HCT116 (cell line): ENCODE measurements at regions not wholly inside any gene's neighbourhood (a gene's known extent, or its start where the extent isn't known, plus 50 kb on each side); places are given as distances from the start of the nearest gene placed in this dataset.

ENCODE experiments used
- ATAC-seq: fragments of 200-7000 bp; cut with Tn5 transposase; 2 replicates; pipeline ENCODE4 v1.9.1; 2020; ENCODE audit warnings: mild to moderate bottlenecking, moderate library complexity
- BruUV-seq: library from RNA; stranded (reverse); fragments of 400-500 nt; replicated peaks from 2 replicates; lab custom pipeline; 2021; lab: Mats Ljungman, UMichigan
- CTCF ChIA-PET: fragments of 300-600 bp; sonication (Branson Sonifier 250); formaldehyde crosslinking; loops from one replicate; lab custom pipeline; 2021; ENCODE audit warnings: antibody characterized with exemption; lab: Charles Lee
- POLR2A ChIA-PET: fragments of 300-600, 350-600 bp; sonication (Branson Sonifier 250); formaldehyde crosslinking; loops from one replicate; lab custom pipeline; 2021; ENCODE audit warnings: antibody characterized with exemption; lab: Charles Lee
- RAD21 ChIA-PET, 2 experiments: fragments of 300-600 bp; sonication (Branson Sonifier 250); formaldehyde crosslinking; loops; one replicate each; lab custom pipeline; 2023; ENCODE audit warnings: low total read pairs in 2 of 2; ENCODE audit not compliant: uncharacterized antibody in 2 of 2, unreplicated experiment in 2 of 2, low non-redundant PET in 1 of 2; lab: Charles Lee
- DNase-seq: peaks from one replicate; pipeline ENCODE4 v3.0.0-alpha.2; 2010; ENCODE audit warnings: low read depth, low spot score
- H2AFZ ChIP-seq: fragments of 200-600 bp; shearing (Covaris generic), sonication (generic); 2 replicates; pipeline ENCODE4 v1.6.1; 2017; ENCODE audit warnings: low read depth, mixed run types, mixed read lengths, antibody characterized with exemption, low read length; ENCODE audit not compliant: poor library complexity, severe bottlenecking
- H3K27ac ChIP-seq: 2 replicates; pipeline ENCODE4 v1.5.1; 2012; ENCODE audit warnings: low read depth, low read length
- H3K27me3 ChIP-seq: fragments of 200-600 bp; sonication (generic); 2 replicates; pipeline ENCODE4 v1.6.1; 2016; ENCODE audit warnings: mixed run types, low read length, mixed read lengths; ENCODE audit not compliant: insufficient read depth
- H3K36me3 ChIP-seq, 2 experiments: fragments of 200-500 bp in 1 of 2; fragments of 200-600 bp in 1 of 2; sonication (Bioruptor generic) in 1 of 2; sonication (generic) in 1 of 2; 2 replicates each; pipeline versions ENCODE4 v1.5.1 to v1.6.1; 2014 to 2016; ENCODE audit warnings: low read length in 2 of 2, inconsistent platforms in 1 of 2, mixed read lengths in 1 of 2, mixed run types in 1 of 2; ENCODE audit not compliant: insufficient read depth in 2 of 2, control insufficient read depth in 1 of 2
- H3K4me1 ChIP-seq, 2 experiments: fragments of 200-600 bp in 1 of 2; sonication (generic) in 1 of 2; 2 replicates each; pipeline versions ENCODE4 v1.5.1 to v1.6.1; 2012 to 2017; ENCODE audit warnings: low read length in 2 of 2, inconsistent platforms in 1 of 2, mild to moderate bottlenecking in 1 of 2, mixed read lengths in 1 of 2, mixed run types in 1 of 2, moderate library complexity in 1 of 2; ENCODE audit not compliant: insufficient read depth in 2 of 2, control insufficient read depth in 1 of 2
- H3K4me2 ChIP-seq: fragments of 200-600 bp; sonication (generic); 2 replicates; pipeline ENCODE4 v1.6.1; 2017; ENCODE audit warnings: mixed run types, low read length, mixed read lengths
- H3K4me3 ChIP-seq, 2 experiments: fragments of 200-600 bp in 1 of 2; sonication (generic) in 1 of 2; replicated peaks in 1 of 2; 2 replicates each; pipeline ENCODE4 v1.5.1; 2011 to 2016; ENCODE audit warnings: low read length in 2 of 2, control low read depth in 1 of 2, low read depth in 1 of 2, mild to moderate bottlenecking in 1 of 2, mixed read lengths in 1 of 2, mixed run types in 1 of 2
- H3K79me2 ChIP-seq: fragments of 200-600 bp; sonication (generic); 2 replicates; pipeline ENCODE4 v1.6.1; 2017; ENCODE audit warnings: mild to moderate bottlenecking, mixed run types, low read length, moderate library complexity, mixed read lengths; ENCODE audit not compliant: insufficient read depth
- H3K9ac ChIP-seq: fragments of 200-600 bp; sonication (generic); 2 replicates; pipeline ENCODE4 v1.6.1; 2016; ENCODE audit warnings: low read length, mixed read lengths
- H3K9me2 ChIP-seq: fragments of 200-600 bp; sonication (generic), shearing (Covaris generic); 2 replicates; pipeline ENCODE4 v1.6.1; 2017; ENCODE audit warnings: mixed run types, mild to moderate bottlenecking, moderate library complexity; ENCODE audit not compliant: insufficient read depth
- H3K9me3 ChIP-seq, 2 experiments: fragments of 200-500 bp in 1 of 2; fragments of 200-600 bp in 1 of 2; sonication (Bioruptor generic) in 1 of 2; sonication (generic) in 1 of 2; 2 replicates each; pipeline ENCODE4 v1.6.1; 2014 to 2017; ENCODE audit warnings: low read length in 2 of 2, mixed read lengths in 2 of 2, inconsistent platforms in 1 of 2, low read depth in 1 of 2, mild to moderate bottlenecking in 1 of 2, mixed run types in 1 of 2, moderate library complexity in 1 of 2; ENCODE audit not compliant: control insufficient read depth in 1 of 2, insufficient read depth in 1 of 2
- H4K20me1 ChIP-seq: fragments of 200-600 bp; sonication (generic), shearing (Covaris generic); 2 replicates; pipeline ENCODE4 v1.6.1; 2017; ENCODE audit warnings: mixed run types, mild to moderate bottlenecking, moderate library complexity; ENCODE audit not compliant: insufficient read depth
- ATF3 ChIP-seq: IDR thresholded peaks from 2 replicates; pipeline ENCODE4 v1.6.1; 2012
- CEBPB ChIP-seq: IDR thresholded peaks from 2 replicates; pipeline ENCODE4 v1.6.1; 2012; ENCODE audit warnings: low read depth
- EZH2 ChIP-seq: fragments of 200-600 bp; sonication (generic); IDR thresholded peaks from 2 replicates; pipeline ENCODE4 v1.6.1; 2017; ENCODE audit warnings: antibody characterized with exemption, mixed run types
- EZH2phosphoT487 ChIP-seq: fragments of 200-600 bp; IDR thresholded peaks from 2 replicates; pipeline ENCODE4 v1.6.1; 2018; ENCODE audit warnings: antibody characterized with exemption, borderline replicate concordance
- FOSL1 ChIP-seq: IDR thresholded peaks from 2 replicates; pipeline ENCODE4 v1.6.1; 2012; ENCODE audit warnings: low read depth
- JUND ChIP-seq: IDR thresholded peaks from 2 replicates; pipeline ENCODE4 v1.6.1; 2012
- POLR2AphosphoS5 ChIP-seq: IDR thresholded peaks from 2 replicates; pipeline ENCODE4 v1.6.1; 2011; ENCODE audit warnings: mild to moderate bottlenecking, low read depth, low read length, moderate library complexity
- RAD21 ChIP-seq: IDR thresholded peaks from 2 replicates; pipeline ENCODE4 v1.6.1; 2012; ENCODE audit warnings: low read depth, mild to moderate bottlenecking
- SIN3A ChIP-seq: IDR thresholded peaks from 2 replicates; pipeline ENCODE4 v1.6.1; 2012; ENCODE audit warnings: low read depth
- SP1 ChIP-seq: IDR thresholded peaks from 2 replicates; pipeline ENCODE4 v1.6.1; 2012; ENCODE audit warnings: low read depth
- SRF ChIP-seq: IDR thresholded peaks from 2 replicates; pipeline ENCODE4 v1.6.1; 2012; ENCODE audit warnings: low read depth
- TCF7L2 ChIP-seq: IDR thresholded peaks from 2 replicates; pipeline ENCODE4 v1.7.0; 2011; ENCODE audit warnings: borderline replicate concordance, inconsistent platforms; ENCODE audit not compliant: insufficient read depth, insufficient read length; ENCODE audit errors: extremely low read depth
- YY1 ChIP-seq: IDR thresholded peaks from 2 replicates; pipeline ENCODE4 v1.6.1; 2011; ENCODE audit warnings: low read length, low read depth, moderate library complexity, mild to moderate bottlenecking; ENCODE audit not compliant: insufficient replicate concordance; ENCODE audit errors: extremely low read depth
- ZFX ChIP-seq: fragments of 450-650 bp; IDR thresholded peaks from 2 replicates; pipeline ENCODE4 v1.6.1; 2017
- intact Hi-C: fragments of 100-400 bp; cut with micrococcal nuclease; formaldehyde crosslinking; loops from 2 replicates; pipeline ENCODE4 v1.10.0; 2022

GRCh38 chr22:27399161-27399560 lies 402.4 kb downstream of the MN1 start:
- no TSS peak for BruUV-seq
- peaks cover 31% of the 10 kb centered on the region for H3K27me3 ChIP-seq
- H3K9ac ChIP-seq, result no peak overlapping the region
- ChIA-PET RAD21 (no interaction called here), CTCF (no interaction called here), POLR2A (no interaction called here)
- H3K4me3 ChIP-seq, result no peak overlapping the region
- ATAC-seq, result no peak
- H3K27ac ChIP-seq, result no peak overlapping the region
- H2AFZ ChIP-seq, result no peak overlapping the region
- no peak for DNase-seq
- no peaks in the 10 kb centered on the region for H3K9me2 ChIP-seq
- no peaks in the 10 kb centered on the region for H3K79me2 ChIP-seq
- no peaks in the 10 kb centered on the region for H3K4me1 ChIP-seq
- H3K4me2 ChIP-seq, result no peak overlapping the region
- TF ChIP-seq JUND (no peak), EZH2phosphoT487 (no peak)
- intact Hi-C loops, result no loop called here
- H4K20me1 ChIP-seq, result no peaks in the 10 kb centered on the region
- H3K36me3 ChIP-seq, result no peaks in the 10 kb centered on the region
- no peaks in the 10 kb centered on the region for H3K9me3 ChIP-seq

GRCh38 chr22:27400811-27401210 lies 400.7 kb downstream of the MN1 start:
- no peak overlapping the region for H2AFZ ChIP-seq
- CTCF ChIA-PET, result no interaction called here
- ATAC-seq, result no peak
- no peak for TF ChIP-seq ZFX
- TF ChIP-seq EZH2phosphoT487, result no peak
- no peak for TF ChIP-seq JUND
- TF ChIP-seq EZH2, result no peak
- no peak for TF ChIP-seq FOSL1
- no peak for TF ChIP-seq SP1
- TF ChIP-seq ATF3, result no peak
- TF ChIP-seq RAD21, result no peak
- TF ChIP-seq SIN3A, result no peak
- TF ChIP-seq POLR2AphosphoS5, result no peak
- TF ChIP-seq YY1, result no peak
- no peak for TF ChIP-seq TCF7L2
- no peak for TF ChIP-seq CEBPB
- no peak for TF ChIP-seq SRF
- intact Hi-C loops, result no loop called here
- H3K9me2 ChIP-seq, result no peaks in the 10 kb centered on the region
- H3K9me3 ChIP-seq, result no peaks in the 10 kb centered on the region
- H3K4me1 ChIP-seq, result no peaks in the 10 kb centered on the region
- peaks cover 31% of the 10 kb centered on the region for H3K27me3 ChIP-seq
- no peak overlapping the region for H3K27ac ChIP-seq
- DNase-seq, result no peak
- no peaks in the 10 kb centered on the region for H4K20me1 ChIP-seq
- H3K36me3 ChIP-seq, result no peaks in the 10 kb centered on the region
- H3K4me2 ChIP-seq, result no peak overlapping the region
- BruUV-seq, result no TSS peak
- POLR2A ChIA-PET, result no interaction called here
- H3K9ac ChIP-seq, result no peak overlapping the region
- no peaks in the 10 kb centered on the region for H3K79me2 ChIP-seq
- RAD21 ChIA-PET, result no interaction called here
- no peak overlapping the region for H3K4me3 ChIP-seq
